ENCODE measurements at regions not wholly inside any gene's neighbourhood (a gene's known extent, or its start where the extent isn't known, plus 50 kb on each side); places are given as distances from the start of the nearest gene placed in this dataset.

DNA sequence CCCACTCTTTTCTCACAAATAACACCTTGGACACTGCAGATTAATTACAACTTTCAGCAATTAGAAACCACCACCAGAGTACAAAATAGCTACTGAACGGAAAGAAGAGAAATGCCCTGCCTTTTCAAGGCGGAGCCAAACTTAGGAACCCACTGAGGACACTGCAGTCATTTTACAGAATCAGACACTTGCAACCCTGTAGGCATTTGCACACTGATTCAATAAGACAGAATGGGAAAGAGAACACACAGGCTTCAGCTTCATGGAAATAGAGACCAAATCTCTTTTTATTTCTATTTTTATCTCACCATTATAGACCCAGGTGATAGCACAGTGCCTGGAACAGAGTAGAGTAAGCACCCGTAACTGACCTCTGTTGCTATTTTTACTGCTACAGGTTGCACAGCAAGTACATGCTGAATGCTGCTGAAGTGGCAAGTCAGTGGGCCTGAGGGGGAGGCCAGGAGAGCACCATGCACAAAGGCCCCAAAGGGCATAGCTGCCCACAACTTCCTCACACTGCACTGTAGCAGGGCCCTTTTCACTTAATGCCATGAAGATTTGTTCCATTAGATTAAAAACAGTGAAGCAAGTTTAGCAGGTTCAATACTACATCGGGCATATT lies 50.7 kb upstream of the EDARADD start:
- Histone ChIP-seq H2BK120ac (ENCODE audit: low read depth, low read length) (no peak overlapping the region), H3K4me2 (ENCODE audit: insufficient read depth, low read length, poor library complexity, severe bottlenecking) (no peak overlapping the region), H3K27me3 (ENCODE audit: control insufficient read depth in 3 of 3, insufficient read depth in 3 of 3, low read depth in 1 of 3, low read length in 3 of 3) (no peaks in the 10 kb centered on the region), H3K36me3 (replicated peaks in 1 of 2; ENCODE audit: control insufficient read depth in 2 of 2, insufficient read depth in 2 of 2, low read length in 2 of 2) (no peaks in the 10 kb centered on the region), H3K4me3 (ENCODE audit: low read length in 2 of 2) (no peak overlapping the region), H4K91ac (ENCODE audit: low read depth, low read length, poor library complexity) (no peak overlapping the region), H3K79me1 (ENCODE audit: low read depth, low read length) (no peaks in the 10 kb centered on the region), H2AK5ac (ENCODE audit: low read depth, low read length) (no peak overlapping the region), H3K4ac (ENCODE audit: low read length) (no peak overlapping the region), H3K18ac (ENCODE audit: low read length) (no peak overlapping the region), H2AFZ (ENCODE audit: low read length) (no peak overlapping the region), H3K4me1 (ENCODE audit: control insufficient read depth in 2 of 2, insufficient read depth in 1 of 2, low read depth in 1 of 2, low read length in 2 of 2) (no peaks in the 10 kb centered on the region), H4K8ac (ENCODE audit: low read depth, low read length) (no peak overlapping the region), H3K14ac (ENCODE audit: low read length) (no peak overlapping the region), H2BK5ac (ENCODE audit: low read length) (no peak overlapping the region), H3K9me3 (replicated peaks in 1 of 2; ENCODE audit: control insufficient read depth in 2 of 2, insufficient read depth in 1 of 2, low read depth in 1 of 2, low read length in 2 of 2) (no peaks in the 10 kb centered on the region), H2BK12ac (ENCODE audit: low read length) (no peak overlapping the region), H3K27ac (replicated peaks; ENCODE audit: low read length) (no peak overlapping the region), H3K23ac (ENCODE audit: low read depth, low read length, poor library complexity) (peak overlapping the region; percentile 61), H3K9ac (ENCODE audit: low read depth, low read length, poor library complexity) (no peak overlapping the region), H2BK15ac (ENCODE audit: low read length) (no peak overlapping the region)
- WGBS, 2 donors (ENCODE audit: extremely low coverage in 2 of 2, insufficient read length in 2 of 2, insufficient replicate concordance in 1 of 2) = no CpG with 5 or more reads among the region's 4 CpGs
- no peak for DNase-seq (ENCODE audit: low spot score)

DNA sequence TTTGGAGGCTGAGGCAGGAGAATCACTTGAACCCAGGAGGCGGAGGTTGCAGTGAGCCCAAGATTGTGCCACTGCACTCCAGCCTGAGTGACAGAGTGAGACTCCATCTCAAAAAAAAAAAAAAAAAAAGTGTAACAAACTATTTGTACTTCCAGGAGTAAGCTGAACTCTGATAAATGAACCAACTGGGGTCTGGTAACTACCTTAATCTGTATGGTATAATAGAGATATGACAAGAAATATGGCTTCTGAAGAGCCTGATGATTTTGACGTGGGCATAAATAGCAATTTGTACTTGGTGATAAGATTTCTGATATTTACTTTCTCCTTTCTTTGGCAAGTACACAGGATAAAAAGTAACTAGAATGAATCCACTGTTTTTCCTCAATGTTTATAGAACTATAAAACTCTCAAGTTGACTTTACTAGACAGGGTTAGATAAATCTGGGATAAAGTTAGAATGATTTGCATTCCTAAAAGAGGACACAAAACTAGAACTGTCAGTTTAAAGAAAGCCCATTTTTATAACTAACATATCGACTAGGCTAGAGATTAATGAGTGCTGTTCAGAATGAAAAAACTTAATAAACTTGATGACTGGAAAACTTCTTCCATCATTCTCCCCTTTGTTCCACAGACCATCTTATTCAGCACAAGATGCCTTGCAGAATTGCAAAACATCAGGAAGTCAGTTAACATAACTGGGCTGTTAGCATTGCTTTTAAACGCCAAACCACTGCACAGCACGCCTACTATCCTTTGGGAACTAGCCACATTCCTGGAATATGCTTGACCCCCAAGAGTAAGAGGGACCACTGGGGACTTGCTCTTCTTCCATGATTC lies 51.5 kb upstream of the EDARADD start:
- Histone ChIP-seq H3K9me3 (replicated peaks in 1 of 2; ENCODE audit: control insufficient read depth in 2 of 2, insufficient read depth in 1 of 2, low read depth in 1 of 2, low read length in 2 of 2) (no peaks in the 10 kb centered on the region), H2AFZ (ENCODE audit: low read length) (no peak overlapping the region), H3K23ac (ENCODE audit: low read depth, low read length, poor library complexity) (no peak overlapping the region), H2BK12ac (ENCODE audit: low read length) (no peak overlapping the region), H3K27me3 (ENCODE audit: control insufficient read depth in 3 of 3, insufficient read depth in 3 of 3, low read depth in 1 of 3, low read length in 3 of 3) (no peaks in the 10 kb centered on the region), H3K27ac (replicated peaks; ENCODE audit: low read length) (no peak overlapping the region), H2BK120ac (ENCODE audit: low read depth, low read length) (no peak overlapping the region), H2AK5ac (ENCODE audit: low read depth, low read length) (no peak overlapping the region), H2BK15ac (ENCODE audit: low read length) (no peak overlapping the region), H3K18ac (ENCODE audit: low read length) (no peak overlapping the region), H4K8ac (ENCODE audit: low read depth, low read length) (no peak overlapping the region), H3K4me3 (ENCODE audit: low read length in 2 of 2) (no peak overlapping the region), H3K14ac (ENCODE audit: low read length) (no peak overlapping the region), H3K4me2 (ENCODE audit: insufficient read depth, low read length, poor library complexity, severe bottlenecking) (no peak overlapping the region), H4K91ac (ENCODE audit: low read depth, low read length, poor library complexity) (no peak overlapping the region), H3K9ac (ENCODE audit: low read depth, low read length, poor library complexity) (no peak overlapping the region), H3K36me3 (replicated peaks in 1 of 2; ENCODE audit: control insufficient read depth in 2 of 2, insufficient read depth in 2 of 2, low read length in 2 of 2) (no peaks in the 10 kb centered on the region), H2BK5ac (ENCODE audit: low read length) (no peak overlapping the region), H3K79me1 (ENCODE audit: low read depth, low read length) (no peaks in the 10 kb centered on the region), H3K4ac (ENCODE audit: low read length) (no peak overlapping the region), H3K4me1 (ENCODE audit: control insufficient read depth in 2 of 2, insufficient read depth in 1 of 2, low read depth in 1 of 2, low read length in 2 of 2) (no peaks in the 10 kb centered on the region)
- DNase-seq (ENCODE audit: low spot score) = no peak
- no CpG with 5 or more reads among the region's 5 CpGs for WGBS, 2 donors (ENCODE audit: extremely low coverage in 2 of 2, insufficient read length in 2 of 2, insufficient replicate concordance in 1 of 2)

DNA sequence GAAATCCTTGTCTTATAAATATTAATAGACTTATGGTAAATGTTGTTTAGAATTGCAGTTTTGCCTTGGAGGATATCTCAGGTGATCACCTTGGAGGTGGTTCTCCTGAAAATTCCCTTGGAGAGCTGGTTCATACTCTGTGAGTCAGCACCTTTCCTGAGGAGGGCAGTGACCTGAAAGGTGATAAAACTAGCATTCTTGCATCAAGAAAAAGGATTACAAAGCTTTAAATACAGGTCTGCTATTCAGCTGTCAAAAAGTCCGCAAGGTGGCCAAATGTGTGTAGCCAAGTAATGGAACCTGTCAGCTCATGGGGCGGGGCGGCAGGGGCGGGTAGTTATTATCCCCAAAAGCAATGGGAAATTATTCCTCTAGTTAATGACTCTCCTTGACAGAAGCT lies 52.8 kb upstream of the EDARADD start:
- H3K27me3 ChIP-seq (ENCODE audit: control insufficient read depth in 3 of 3, insufficient read depth in 3 of 3, low read depth in 1 of 3, low read length in 3 of 3) = no peaks in the 10 kb centered on the region
- H2AFZ ChIP-seq (ENCODE audit: low read length) = no peak overlapping the region
- no peak overlapping the region for H2BK12ac ChIP-seq (ENCODE audit: low read length)
- no peaks in the 10 kb centered on the region for H3K4me1 ChIP-seq (ENCODE audit: control insufficient read depth in 2 of 2, insufficient read depth in 1 of 2, low read depth in 1 of 2, low read length in 2 of 2)
- no peak overlapping the region for H2BK120ac ChIP-seq (ENCODE audit: low read depth, low read length)
- H2AK5ac ChIP-seq (ENCODE audit: low read depth, low read length) = no peak overlapping the region
- H4K8ac ChIP-seq (ENCODE audit: low read depth, low read length) = no peak overlapping the region
- H3K18ac ChIP-seq (ENCODE audit: low read length) = no peak overlapping the region
- no peak overlapping the region for H3K4ac ChIP-seq (ENCODE audit: low read length)
- no peak overlapping the region for H3K9ac ChIP-seq (ENCODE audit: low read depth, low read length, poor library complexity)
- no peaks in the 10 kb centered on the region for H3K36me3 ChIP-seq (replicated peaks in 1 of 2; ENCODE audit: control insufficient read depth in 2 of 2, insufficient read depth in 2 of 2, low read length in 2 of 2)
- no peak overlapping the region for H2BK5ac ChIP-seq (ENCODE audit: low read length)
- H3K14ac ChIP-seq (ENCODE audit: low read length) = no peak overlapping the region
- no peak overlapping the region for H4K91ac ChIP-seq (ENCODE audit: low read depth, low read length, poor library complexity)
- H3K79me1 ChIP-seq (ENCODE audit: low read depth, low read length) = no peaks in the 10 kb centered on the region
- no peak overlapping the region for H3K23ac ChIP-seq (ENCODE audit: low read depth, low read length, poor library complexity)
- no peaks in the 10 kb centered on the region for H3K9me3 ChIP-seq (replicated peaks in 1 of 2; ENCODE audit: control insufficient read depth in 2 of 2, insufficient read depth in 1 of 2, low read depth in 1 of 2, low read length in 2 of 2)
- no peak for DNase-seq (ENCODE audit: low spot score)
- no CpG with 5 or more reads among the region's 4 CpGs for WGBS, 2 donors (ENCODE audit: extremely low coverage in 2 of 2, insufficient read length in 2 of 2, insufficient replicate concordance in 1 of 2)
- H3K4me3 ChIP-seq (ENCODE audit: low read length in 2 of 2) = no peak overlapping the region
- no peak overlapping the region for H3K4me2 ChIP-seq (ENCODE audit: insufficient read depth, low read length, poor library complexity, severe bottlenecking)
- H2BK15ac ChIP-seq (ENCODE audit: low read length) = no peak overlapping the region
- H3K27ac ChIP-seq (replicated peaks; ENCODE audit: low read length) = no peak overlapping the region

DNA sequence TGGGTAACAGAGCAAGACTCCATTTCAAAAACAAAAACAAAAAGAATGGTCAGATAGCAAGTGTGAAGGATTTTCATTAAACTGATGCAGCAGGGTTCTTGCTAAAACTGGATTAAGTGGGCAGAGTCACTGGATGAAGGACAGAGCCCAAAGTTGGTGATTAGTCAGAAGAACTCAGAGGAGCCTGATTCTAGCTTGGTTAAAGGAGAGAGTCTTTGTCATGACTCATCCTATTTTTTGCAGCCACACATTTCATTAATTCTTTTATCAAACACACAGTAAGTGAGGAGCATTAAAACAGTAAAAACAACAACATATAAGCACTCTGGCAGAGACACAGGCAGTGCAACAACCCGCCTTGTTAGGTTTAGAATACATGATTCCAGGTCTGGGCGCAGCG lies 56.0 kb upstream of the EDARADD start:
- Histone ChIP-seq H3K79me1 (ENCODE audit: low read depth, low read length) (no peaks in the 10 kb centered on the region), H3K9ac (ENCODE audit: low read depth, low read length, poor library complexity) (no peak overlapping the region), H3K9me3 (replicated peaks in 1 of 2; ENCODE audit: control insufficient read depth in 2 of 2, insufficient read depth in 1 of 2, low read depth in 1 of 2, low read length in 2 of 2) (no peaks in the 10 kb centered on the region), H3K18ac (ENCODE audit: low read length) (no peak overlapping the region), H3K36me3 (replicated peaks in 1 of 2; ENCODE audit: control insufficient read depth in 2 of 2, insufficient read depth in 2 of 2, low read length in 2 of 2) (no peaks in the 10 kb centered on the region), H3K14ac (ENCODE audit: low read length) (no peak overlapping the region), H3K4ac (ENCODE audit: low read length) (no peak overlapping the region), H3K27me3 (ENCODE audit: control insufficient read depth in 3 of 3, insufficient read depth in 3 of 3, low read depth in 1 of 3, low read length in 3 of 3) (no peaks in the 10 kb centered on the region), H2AFZ (ENCODE audit: low read length) (no peak overlapping the region), H2BK12ac (ENCODE audit: low read length) (no peak overlapping the region), H2BK15ac (ENCODE audit: low read length) (no peak overlapping the region), H2BK120ac (ENCODE audit: low read depth, low read length) (no peak overlapping the region), H4K91ac (ENCODE audit: low read depth, low read length, poor library complexity) (no peak overlapping the region), H2BK5ac (ENCODE audit: low read length) (no peak overlapping the region), H3K4me3 (ENCODE audit: low read length in 2 of 2) (no peak overlapping the region), H3K4me1 (ENCODE audit: control insufficient read depth in 2 of 2, insufficient read depth in 1 of 2, low read depth in 1 of 2, low read length in 2 of 2) (no peaks in the 10 kb centered on the region), H4K8ac (ENCODE audit: low read depth, low read length) (no peak overlapping the region), H3K27ac (replicated peaks; ENCODE audit: low read length) (no peak overlapping the region), H2AK5ac (ENCODE audit: low read depth, low read length) (no peak overlapping the region), H3K4me2 (ENCODE audit: insufficient read depth, low read length, poor library complexity, severe bottlenecking) (no peak overlapping the region), H3K23ac (ENCODE audit: low read depth, low read length, poor library complexity) (no peak overlapping the region)
- no CpG with 5 or more reads among the region's 3 CpGs for WGBS, 2 donors (ENCODE audit: extremely low coverage in 2 of 2, insufficient read length in 2 of 2, insufficient replicate concordance in 1 of 2)
- DNase-seq (ENCODE audit: low spot score) = no peak

Data from neuronal stem cell (in vitro differentiated cells).